HG02973 (cell line): ENCODE measurements at regions not wholly inside any gene's neighbourhood (a gene's known extent, or its start where the extent isn't known, plus 50 kb on each side); places are given as distances from the start of the nearest gene placed in this dataset.
"Not testable (repeated sequence)": the region's sequence is repeated elsewhere in the genome, so short reads cannot be mapped to it uniquely, and the experiment has no call there.

Experiments
- ATAC-seq: cut with Tn5 transposase; IDR thresholded peaks from one replicate; pipeline ENCODE4 v1.9.1; 2021; ENCODE audit warnings: moderate library complexity; ENCODE audit not compliant: unreplicated experiment

DNA sequence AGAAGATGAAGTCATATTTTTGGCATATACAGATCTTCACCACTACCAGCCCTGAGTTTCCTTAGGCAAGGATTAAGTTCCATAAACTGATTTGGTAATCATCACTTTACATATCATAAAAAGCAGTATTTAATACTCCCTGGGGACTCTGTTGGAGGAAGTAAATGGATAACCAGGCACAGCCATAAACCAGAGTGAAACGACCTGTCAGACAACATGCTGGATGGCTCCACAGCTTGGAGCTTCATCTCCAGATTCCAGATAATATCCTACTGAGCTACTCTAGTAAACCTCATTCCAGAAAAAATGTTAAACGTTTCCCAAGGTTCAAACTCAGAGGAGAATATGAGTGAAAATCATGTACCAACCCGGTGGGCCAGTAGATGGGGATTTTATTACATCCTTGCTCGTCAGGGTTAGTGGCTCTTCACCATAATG is 109.2 kb downstream of the BASP1 start:
- no peak for ATAC-seq

DNA sequence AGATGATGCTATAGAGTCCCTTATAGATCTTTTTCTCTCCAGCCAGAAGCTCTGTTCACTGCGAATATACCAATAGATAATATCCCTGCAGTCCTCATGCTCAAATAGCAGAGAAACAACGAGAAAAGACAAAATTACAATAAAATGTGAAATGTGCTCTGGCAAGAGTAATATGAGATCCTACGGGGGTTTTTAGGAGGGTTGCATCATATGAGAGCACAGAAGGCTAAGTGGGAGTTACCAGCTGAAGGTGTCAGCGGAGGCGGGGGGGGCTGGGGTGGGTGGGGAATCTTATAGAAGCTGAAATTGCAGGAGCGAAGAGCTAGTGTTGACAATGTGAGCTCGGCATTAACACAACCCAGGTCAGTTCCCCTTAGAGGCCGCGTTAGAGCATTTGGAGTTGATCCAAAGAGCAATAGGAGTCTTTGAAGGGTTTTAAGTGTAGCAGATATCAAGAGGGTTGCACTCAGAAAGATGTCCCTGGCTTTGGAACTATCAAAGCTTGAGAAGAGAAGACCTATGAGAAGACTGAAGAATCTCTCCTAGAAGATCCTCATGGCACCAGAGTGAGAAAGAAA is 109.7 kb downstream of the BASP1 start:
- ATAC-seq = no peak

- ATAC-seq = no peak
Observed at GRCh38 chr5:17329571-17329970, 112.1 kb downstream of the BASP1 start.

DNA sequence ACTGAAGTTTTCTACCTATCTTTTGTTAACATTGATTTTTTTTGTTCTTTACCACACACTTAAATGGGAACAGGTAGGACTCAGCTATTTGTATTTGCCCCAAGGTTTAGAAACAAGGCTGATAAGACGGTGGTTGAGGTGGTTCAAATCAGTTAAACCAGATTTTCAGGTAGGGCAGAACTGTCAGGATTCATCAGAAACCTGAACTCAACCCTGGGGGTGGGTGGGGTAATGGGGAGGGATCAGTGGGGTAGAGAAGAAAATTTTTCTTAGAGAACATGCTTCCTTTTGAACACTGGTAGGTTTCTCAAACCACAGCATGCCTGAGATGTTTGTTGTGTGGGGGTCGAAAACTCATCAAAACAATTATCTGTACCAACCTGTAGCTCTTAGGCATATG is 113.0 kb downstream of the BASP1 start:
- no peak for ATAC-seq

DNA sequence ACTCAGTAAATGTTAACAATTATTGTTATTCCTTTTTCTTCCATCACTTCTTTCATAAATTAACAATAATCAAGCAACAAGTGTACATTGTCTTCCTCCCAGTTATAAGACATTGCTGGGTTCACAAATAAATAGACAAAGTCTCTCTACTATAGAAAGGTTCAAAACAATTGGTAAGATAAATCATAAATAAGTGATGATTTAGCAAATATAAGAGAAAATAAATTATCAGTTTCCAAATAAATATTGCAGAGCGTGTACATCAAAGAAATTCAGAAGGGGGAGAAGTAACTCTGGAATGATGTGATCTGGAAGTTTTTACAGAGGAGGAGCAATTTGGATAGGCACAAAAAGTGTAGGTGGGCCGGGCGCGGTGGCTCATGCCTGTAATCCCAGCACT is 114.2 kb downstream of the BASP1 start:
- no peak for ATAC-seq

DNA sequence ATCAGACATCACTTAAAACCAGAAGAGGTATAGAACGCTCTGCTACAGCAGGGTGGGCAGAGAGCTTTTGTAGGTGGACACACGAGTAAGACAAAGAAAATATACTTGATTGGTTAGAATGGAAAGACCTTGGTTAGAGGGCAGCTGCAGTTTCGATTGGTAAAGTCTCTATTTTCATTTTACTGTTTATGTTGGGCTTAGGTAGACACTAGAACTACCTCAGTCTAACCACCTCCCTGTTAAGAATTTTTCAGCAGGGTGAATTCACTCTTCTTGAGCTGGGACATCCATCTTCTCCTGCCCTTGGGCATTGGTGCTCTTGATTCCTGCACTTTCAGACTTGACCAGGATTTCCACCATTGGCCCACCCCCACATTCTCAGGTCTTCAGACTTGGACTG is 116.3 kb downstream of the BASP1 start:
- no peak for ATAC-seq

DNA sequence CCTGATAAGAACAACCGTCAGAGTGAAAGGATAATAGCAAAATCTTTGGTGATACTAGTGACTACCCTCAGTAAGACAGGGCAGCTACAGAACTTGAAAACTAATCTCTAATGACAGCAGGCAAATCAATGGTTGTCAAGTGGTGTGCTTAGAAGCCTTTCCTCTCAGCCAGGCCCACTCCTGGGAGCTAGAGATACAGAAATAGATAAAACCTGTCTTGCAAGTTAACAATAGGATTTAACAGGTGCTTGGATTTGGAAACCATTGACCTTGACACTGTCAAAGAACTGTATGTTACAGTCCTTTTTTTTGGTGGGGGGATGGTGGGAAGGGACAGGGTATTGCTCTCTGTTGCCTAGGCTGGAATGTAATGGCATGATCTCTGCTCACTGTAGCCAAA is 118.6 kb downstream of the BASP1 start:
- no peak for ATAC-seq

GRCh38 chr5:17336723-17337122 is 119.3 kb downstream of the BASP1 start:
- ATAC-seq = not testable (repeated sequence)

DNA sequence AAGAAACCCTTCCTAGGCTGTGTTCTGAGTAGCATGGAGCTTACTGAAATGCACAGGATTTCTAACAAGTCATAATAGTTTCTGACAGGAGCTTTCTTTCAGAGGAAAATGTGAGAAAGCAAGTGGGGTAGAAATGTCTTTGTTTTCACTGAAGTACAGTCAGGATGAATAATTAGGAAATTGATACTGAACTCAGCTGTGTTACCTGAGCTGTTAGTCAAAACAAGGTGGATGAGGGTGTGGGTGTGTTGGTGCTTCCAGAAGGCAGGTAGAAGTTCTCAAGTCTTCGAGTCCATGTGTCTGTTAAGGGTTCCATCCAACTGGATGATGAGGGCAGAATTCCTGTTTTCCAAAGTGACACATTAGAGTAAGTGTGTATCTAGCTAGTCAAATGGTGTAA is 122.4 kb downstream of the BASP1 start:
- no peak for ATAC-seq

DNA sequence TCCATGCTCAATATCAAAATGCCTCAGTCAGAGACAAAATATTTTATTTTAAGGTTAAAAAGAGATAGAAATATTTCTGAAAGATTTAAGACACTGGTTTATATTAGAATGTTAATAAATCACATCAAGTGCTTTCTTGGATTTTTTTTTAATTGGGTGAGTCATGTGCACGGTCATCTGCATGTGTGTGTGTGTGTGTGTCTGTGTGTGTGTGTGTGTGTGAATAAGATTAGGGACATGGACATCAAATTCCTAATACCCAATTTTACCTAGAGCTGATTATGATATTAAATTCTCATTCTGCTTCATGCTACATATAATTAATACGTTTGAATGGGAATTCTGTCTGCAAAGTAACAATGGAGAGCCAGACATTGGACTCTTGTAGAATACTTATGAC is 122.9 kb downstream of the BASP1 start:
- ATAC-seq = no peak

- no peak for ATAC-seq
Observed at GRCh38 chr5:17340819-17341218, 123.4 kb downstream of the BASP1 start.

GRCh38 chr5:17343675-17344074 is 126.2 kb downstream of the BASP1 start:
- ATAC-seq = peak; percentile 91

GRCh38 chr5:17346811-17347210 is 129.4 kb downstream of the BASP1 start:
- ATAC-seq = no peak

DNA sequence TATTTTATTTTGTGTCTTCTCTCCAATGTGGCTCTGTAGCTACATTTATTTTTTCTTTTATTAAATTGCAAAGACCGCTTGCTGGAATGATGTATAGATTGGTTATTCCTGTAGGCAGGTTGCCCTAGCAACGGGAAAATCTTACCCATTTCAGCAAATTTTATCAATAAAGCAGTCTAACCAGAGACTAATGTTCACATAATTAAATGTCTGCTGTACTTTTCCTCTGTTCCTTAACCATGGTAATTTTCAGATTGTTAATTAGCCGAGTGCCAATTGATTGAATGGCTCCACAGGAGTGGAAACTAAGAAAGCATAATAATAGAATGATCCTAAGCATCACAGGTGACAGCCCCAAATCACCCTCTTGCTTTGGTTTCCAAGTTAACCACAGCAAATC is 134.8 kb downstream of the BASP1 start:
- ATAC-seq = no peak

- no peak for ATAC-seq
Observed at GRCh38 chr5:17354265-17354664, 136.8 kb downstream of the BASP1 start.

DNA sequence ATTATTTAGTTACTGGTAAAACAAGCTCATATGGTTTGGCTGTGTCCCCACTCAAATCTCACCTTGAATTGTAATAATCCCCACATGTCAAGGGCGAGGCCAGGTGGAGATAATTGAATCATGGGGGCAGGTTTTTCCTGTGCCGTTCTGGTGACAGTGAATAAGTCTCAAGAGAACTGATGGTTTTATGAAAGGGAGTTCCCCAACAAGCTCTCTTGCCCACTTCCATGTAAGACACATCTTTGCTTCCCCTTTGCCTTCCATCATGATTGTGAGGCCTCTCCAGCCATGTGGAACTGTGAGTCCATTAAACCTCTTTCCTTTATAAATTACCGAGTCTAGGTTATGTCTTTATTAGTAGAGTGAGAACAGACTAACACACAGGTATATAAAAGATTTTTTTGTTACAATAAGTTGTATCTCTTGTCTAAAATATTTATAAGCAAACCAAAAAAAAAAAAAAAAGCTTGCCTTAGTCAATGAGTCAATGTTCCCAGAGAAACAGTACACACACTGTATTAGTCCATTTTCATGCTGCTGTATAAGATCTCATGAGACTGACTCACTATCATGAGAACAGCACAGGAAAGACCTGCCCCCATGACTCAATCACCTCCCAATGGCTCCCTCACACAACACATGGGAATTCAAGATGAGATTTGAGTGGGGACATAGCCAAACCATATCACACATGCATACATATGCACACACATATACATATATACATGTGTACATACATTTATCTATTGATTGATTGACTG is 138.3 kb downstream of the BASP1 start:
- no peak for ATAC-seq

GRCh38 chr5:17356551-17356950 is 139.1 kb downstream of the BASP1 start:
- no peak for ATAC-seq

- ATAC-seq = no peak
Observed at GRCh38 chr5:17357504-17357903, 140.1 kb downstream of the BASP1 start.

DNA sequence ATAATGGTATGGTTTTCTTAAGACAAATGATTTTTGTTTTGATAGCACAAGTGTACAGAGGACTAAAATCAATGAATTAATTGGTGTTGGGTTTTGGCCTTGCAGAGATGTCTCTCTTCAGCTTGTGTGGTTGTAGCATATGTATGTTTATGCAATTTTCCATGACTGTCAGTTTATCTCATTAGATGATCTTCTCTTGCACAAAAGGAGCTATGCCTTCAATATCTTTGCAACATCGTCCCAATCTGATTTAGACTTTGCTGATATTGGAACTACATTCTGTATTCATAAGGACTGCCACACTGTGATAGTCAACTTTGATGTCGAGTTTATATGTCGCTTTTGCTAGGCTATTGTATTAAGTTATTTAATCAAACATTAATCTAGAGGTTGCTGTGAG is 140.0 kb upstream of the TAF11L2 start:
- no peak for ATAC-seq

DNA sequence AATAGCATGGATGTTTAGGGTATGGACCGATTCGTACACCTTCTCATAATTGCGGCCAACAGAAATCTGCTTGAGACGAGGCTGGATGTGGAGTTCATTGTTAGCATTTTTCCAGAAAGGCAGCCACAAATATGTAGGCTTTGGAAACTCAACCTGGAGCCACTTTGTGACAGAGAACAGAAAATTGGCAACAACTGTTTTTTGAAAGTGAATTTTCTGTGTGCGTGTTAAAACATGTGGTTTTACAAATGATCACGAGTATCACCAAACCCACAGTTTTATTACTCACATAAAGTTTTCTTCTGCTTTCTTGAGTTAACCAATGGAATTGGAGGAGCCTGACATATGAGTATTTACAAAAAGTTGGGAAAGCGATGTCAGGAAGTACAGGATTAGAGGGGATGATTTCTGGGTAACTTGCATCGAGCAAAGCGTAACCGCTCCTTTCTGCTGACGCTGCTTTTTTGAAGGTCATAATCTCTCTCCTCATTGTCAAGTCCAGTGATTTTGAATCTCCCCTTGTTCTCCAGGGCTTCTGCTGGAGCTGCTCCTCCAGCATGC is 138.5 kb upstream of the TAF11L2 start:
- no peak for ATAC-seq

DNA sequence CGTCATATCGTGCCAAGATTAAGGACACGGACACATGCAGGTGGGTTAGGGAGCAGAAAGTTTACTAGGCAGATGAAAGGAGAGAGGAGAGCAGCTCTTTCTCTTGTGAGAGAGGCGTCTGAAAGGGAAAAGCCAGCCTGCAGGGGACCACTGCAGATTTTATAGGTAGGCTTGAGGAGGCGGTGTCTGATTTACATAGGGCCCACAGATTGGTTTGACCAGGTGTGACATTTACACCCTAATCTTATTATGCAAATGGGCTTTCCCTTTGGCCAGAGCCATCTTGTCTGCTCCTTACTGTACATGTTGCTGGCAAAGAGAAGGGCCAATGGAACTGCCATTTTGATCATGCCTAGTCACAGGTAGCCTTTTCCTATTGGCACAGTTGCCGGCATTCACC is 137.2 kb upstream of the TAF11L2 start:
- no peak for ATAC-seq

GRCh38 chr5:17361331-17361730 is 136.7 kb upstream of the TAF11L2 start:
- ATAC-seq = no peak
